Calu3 (cell line): ENCODE measurements at regions not wholly inside any gene's neighbourhood (a gene's known extent, or its start where the extent isn't known, plus 50 kb on each side); places are given as distances from the start of the nearest gene placed in this dataset.

Experiments used
- BruUV-seq: library from RNA; stranded (reverse); fragments of 400-500 nt; replicated peaks from 2 replicates; lab custom pipeline; 2021; lab: Mats Ljungman, UMichigan
- CTCF ChIA-PET: fragments of 300-600 bp; sonication (Branson Sonifier 250); formaldehyde crosslinking; loops from one replicate; lab custom pipeline; 2022; ENCODE audit warnings: antibody characterized with exemption; lab: Charles Lee
- DNase-seq: peaks from one replicate; pipeline ENCODE4 v3.0.0; 2022
- H3K27ac Mint-ChIP-seq: one replicate; pipeline ENCODE4 v1.8.0; 2022; ENCODE audit warnings: mixed read lengths; ENCODE audit not compliant: unreplicated experiment
- H3K27me3 Mint-ChIP-seq: one replicate; pipeline ENCODE4 v1.8.0; 2022; ENCODE audit warnings: mixed read lengths; ENCODE audit not compliant: unreplicated experiment
- H3K36me3 Mint-ChIP-seq: one replicate; pipeline ENCODE4 v1.8.0; 2022; ENCODE audit warnings: mild to moderate bottlenecking, moderate library complexity, mixed read lengths; ENCODE audit not compliant: insufficient read depth, unreplicated experiment
- H3K4me1 Mint-ChIP-seq: one replicate; pipeline ENCODE4 v1.8.0; 2022; ENCODE audit warnings: mild to moderate bottlenecking, low read depth, mixed read lengths; ENCODE audit not compliant: unreplicated experiment
- H3K4me3 Mint-ChIP-seq: one replicate; pipeline ENCODE4 v1.8.0; 2022; ENCODE audit warnings: mild to moderate bottlenecking, low read depth, moderate library complexity, mixed read lengths; ENCODE audit not compliant: unreplicated experiment
- H3K9me3 Mint-ChIP-seq: one replicate; pipeline ENCODE4 v1.8.0; 2022; ENCODE audit warnings: low read depth, mixed read lengths; ENCODE audit not compliant: unreplicated experiment
- CTCF ChIP-seq: fragments of 200-600 bp; IDR thresholded peaks from one replicate; pipeline ENCODE4 v1.8.0; 2022; ENCODE audit warnings: antibody characterized with exemption; ENCODE audit not compliant: unreplicated experiment
- intact Hi-C: fragments of 100-400 bp; cut with micrococcal nuclease; formaldehyde crosslinking; loops from one replicate; pipeline ENCODE4 v1.10.0; 2022; ENCODE audit not compliant: unreplicated experiment

- Mint-ChIP-seq H3K36me3 (no peaks in the 10 kb centered on the region), H3K4me1 (no peaks in the 10 kb centered on the region), H3K27me3 (no peaks in the 10 kb centered on the region), H3K4me3 (no peak overlapping the region), H3K9me3 (peaks cover 3% of the 10 kb centered on the region), H3K27ac (no peak overlapping the region)
- CTCF ChIA-PET = interaction anchor here (0.6 kb wide), 1 partner anchor 1770 kb away, joined by 3 read pairs; no protein-coding TSS in a partner anchor
- intact Hi-C loops = no loop called here
- no peak for TF ChIP-seq CTCF
- no peak for DNase-seq
- BruUV-seq = no TSS peak
Measured at GRCh38 chr3:180188512-180189309, 152.0 kb upstream of the PEX5L start.

- TF ChIP-seq CTCF = no peak
- intact Hi-C loops = no loop called here
- no peak for DNase-seq
- no TSS peak for BruUV-seq
- H3K27me3 Mint-ChIP-seq = no peaks in the 10 kb centered on the region
- no peak overlapping the region for H3K4me3 Mint-ChIP-seq
- no peaks in the 10 kb centered on the region for H3K4me1 Mint-ChIP-seq
- H3K36me3 Mint-ChIP-seq = no peaks in the 10 kb centered on the region
- CTCF ChIA-PET = interaction anchor here (0.6 kb wide), 1 partner anchor 1771 kb away, joined by 3 read pairs; no protein-coding TSS in a partner anchor
- H3K27ac Mint-ChIP-seq = no peak overlapping the region
- H3K9me3 Mint-ChIP-seq = peaks cover 3% of the 10 kb centered on the region
Measured at GRCh38 chr3:180189310-180189648, 152.5 kb upstream of the PEX5L start.

GRCh38 chr3:180196658-180197057 lies 159.9 kb upstream of the PEX5L start:
- no peak overlapping the region for H3K4me3 Mint-ChIP-seq
- intact Hi-C loops = no loop called here
- H3K27me3 Mint-ChIP-seq = no peaks in the 10 kb centered on the region
- BruUV-seq = no TSS peak
- no peaks in the 10 kb centered on the region for H3K4me1 Mint-ChIP-seq
- no peak overlapping the region for H3K27ac Mint-ChIP-seq
- H3K9me3 Mint-ChIP-seq = peaks cover 5% of the 10 kb centered on the region
- no peak for TF ChIP-seq CTCF
- H3K36me3 Mint-ChIP-seq = no peaks in the 10 kb centered on the region
- DNase-seq = no peak
- CTCF ChIA-PET = no interaction called here

- Mint-ChIP-seq H3K27me3 (no peaks in the 10 kb centered on the region), H3K27ac (no peak overlapping the region), H3K36me3 (no peaks in the 10 kb centered on the region), H3K9me3 (peaks cover 5% of the 10 kb centered on the region), H3K4me3 (no peak overlapping the region), H3K4me1 (no peaks in the 10 kb centered on the region)
- CTCF ChIA-PET = no interaction called here
- intact Hi-C loops = no loop called here
- BruUV-seq = no TSS peak
- no peak for TF ChIP-seq CTCF
- DNase-seq = no peak
Measured at GRCh38 chr3:180199417-180199995, 162.8 kb upstream of the PEX5L start.
